Neuronal stem cell (in vitro differentiated cells): ENCODE measurements at regions not wholly inside any gene's neighbourhood (a gene's known extent, or its start where the extent isn't known, plus 50 kb on each side); places are given as distances from the start of the nearest gene placed in this dataset. TPM values are rescaled to one million over a fixed set of nuclear protein-coding genes. Genes with fewer than 3 reads are reported as not detected.

Experiments
- DNase-seq: peaks from one replicate; pipeline ENCODE4 v3.0.0-alpha.2; 2013; ENCODE audit warnings: low spot score
- H2AFZ ChIP-seq: one replicate; pipeline ENCODE4 v1.6.1; 2013; ENCODE audit warnings: mild to moderate bottlenecking, low read length, inconsistent platforms
- H2AK5ac ChIP-seq: 2 replicates; pipeline ENCODE4 v1.6.1; 2013; ENCODE audit warnings: low read depth, mild to moderate bottlenecking, inconsistent platforms, low read length, moderate library complexity, mixed read lengths
- H2BK120ac ChIP-seq: 2 replicates; pipeline ENCODE4 v1.6.1; 2013; ENCODE audit warnings: low read depth, mild to moderate bottlenecking, inconsistent platforms, low read length, moderate library complexity, mixed read lengths
- H2BK12ac ChIP-seq: one replicate; pipeline ENCODE4 v1.6.1; 2013; ENCODE audit warnings: low read length, inconsistent platforms
- H2BK15ac ChIP-seq: 2 replicates; pipeline ENCODE4 v1.6.1; 2013; ENCODE audit warnings: mild to moderate bottlenecking, low read length, inconsistent platforms, mixed read lengths
- H2BK5ac ChIP-seq: one replicate; pipeline ENCODE4 v1.6.1; 2013; ENCODE audit warnings: inconsistent platforms, mild to moderate bottlenecking, low read length, moderate library complexity
- H3K14ac ChIP-seq: one replicate; pipeline ENCODE4 v1.6.1; 2013; ENCODE audit warnings: low read length, inconsistent platforms
- H3K18ac ChIP-seq: 2 replicates; pipeline ENCODE4 v1.6.1; 2013; ENCODE audit warnings: low read length, inconsistent platforms
- H3K23ac ChIP-seq: 2 replicates; pipeline ENCODE4 v1.6.1; 2013; ENCODE audit warnings: low read depth, mild to moderate bottlenecking, mixed read lengths, low read length, inconsistent platforms; ENCODE audit not compliant: poor library complexity
- H3K27ac ChIP-seq: replicated peaks from 3 replicates; pipeline ENCODE4 v1.5.1; 2013; ENCODE audit warnings: low read length, inconsistent platforms
- H3K27me3 ChIP-seq, 3 experiments: 2 replicates each; pipeline ENCODE4 v1.6.1; 2013; ENCODE audit warnings: low read length in 3 of 3, mild to moderate bottlenecking in 2 of 3, inconsistent platforms in 1 of 3, low read depth in 1 of 3, mixed read lengths in 1 of 3, moderate library complexity in 1 of 3; ENCODE audit not compliant: control insufficient read depth in 3 of 3, insufficient read depth in 3 of 3
- H3K36me3 ChIP-seq, 2 donors: replicated peaks in 1 of 2; 2 replicates each; pipeline ENCODE4 v1.6.1; 2013; ENCODE audit warnings: low read length in 2 of 2; ENCODE audit not compliant: control insufficient read depth in 2 of 2, insufficient read depth in 2 of 2
- H3K4ac ChIP-seq: 2 replicates; pipeline ENCODE4 v1.6.1; 2013; ENCODE audit warnings: inconsistent platforms, mild to moderate bottlenecking, low read length, moderate library complexity
- H3K4me1 ChIP-seq, 2 donors: 1 replicate in 1 of 2; 2 replicates in 1 of 2; pipeline ENCODE4 v1.6.1; 2013; ENCODE audit warnings: low read length in 2 of 2, low read depth in 1 of 2; ENCODE audit not compliant: control insufficient read depth in 2 of 2, insufficient read depth in 1 of 2
- H3K4me2 ChIP-seq: one replicate; pipeline ENCODE4 v1.6.1; 2013; ENCODE audit warnings: mild to moderate bottlenecking, low read length, inconsistent platforms; ENCODE audit not compliant: insufficient read depth, poor library complexity, severe bottlenecking
- H3K4me3 ChIP-seq, 2 donors: 2 replicates each; pipeline ENCODE4 v1.5.1; 2013; ENCODE audit warnings: low read length in 2 of 2, mild to moderate bottlenecking in 2 of 2, inconsistent platforms in 1 of 2, moderate library complexity in 1 of 2
- H3K79me1 ChIP-seq: one replicate; pipeline ENCODE4 v1.6.1; 2013; ENCODE audit warnings: low read depth, mild to moderate bottlenecking, inconsistent platforms, low read length, moderate library complexity
- H3K9ac ChIP-seq: one replicate; pipeline ENCODE4 v1.6.1; 2013; ENCODE audit warnings: mild to moderate bottlenecking, low read depth, low read length, inconsistent platforms; ENCODE audit not compliant: poor library complexity
- H3K9me3 ChIP-seq, 2 donors: replicated peaks in 1 of 2; 2 replicates each; pipeline versions ENCODE3 to v1.6.1; 2013; ENCODE audit warnings: low read length in 2 of 2, mild to moderate bottlenecking in 2 of 2, inconsistent platforms in 1 of 2, low read depth in 1 of 2, mixed read lengths in 1 of 2, moderate library complexity in 1 of 2; ENCODE audit not compliant: control insufficient read depth in 2 of 2, insufficient read depth in 1 of 2
- H4K8ac ChIP-seq: one replicate; pipeline ENCODE4 v1.6.1; 2013; ENCODE audit warnings: low read depth, mild to moderate bottlenecking, inconsistent platforms, low read length, moderate library complexity
- H4K91ac ChIP-seq: one replicate; pipeline ENCODE4 v1.6.1; 2013; ENCODE audit warnings: low read length, low read depth, mild to moderate bottlenecking, inconsistent platforms; ENCODE audit not compliant: poor library complexity
- WGBS, 2 donors: extraction: QIAGEN DNeasy Blood & Tissue Kit; methylation state at CpG; one replicate each; pipeline ENCODE4 v1.1.7; 2013; ENCODE audit warnings: missing lambda C conversion rate in 2 of 2, mixed read lengths in 1 of 2; ENCODE audit not compliant: insufficient read length in 2 of 2, insufficient replicate concordance in 1 of 2; ENCODE audit errors: extremely low coverage in 2 of 2; 5-methylcytosine and 5-hydroxymethylcytosine counted together
- small RNA-seq: library from polyadenylated mRNA; stranded (forward); fragments of <200 nt; extraction: miRNeasy Mini kit (QIAGEN cat#:217004); gene quantifications from one replicate; pipeline ENCODE3, GENCODE V24; 2013; ENCODE audit not compliant: insufficient read depth

DNA sequence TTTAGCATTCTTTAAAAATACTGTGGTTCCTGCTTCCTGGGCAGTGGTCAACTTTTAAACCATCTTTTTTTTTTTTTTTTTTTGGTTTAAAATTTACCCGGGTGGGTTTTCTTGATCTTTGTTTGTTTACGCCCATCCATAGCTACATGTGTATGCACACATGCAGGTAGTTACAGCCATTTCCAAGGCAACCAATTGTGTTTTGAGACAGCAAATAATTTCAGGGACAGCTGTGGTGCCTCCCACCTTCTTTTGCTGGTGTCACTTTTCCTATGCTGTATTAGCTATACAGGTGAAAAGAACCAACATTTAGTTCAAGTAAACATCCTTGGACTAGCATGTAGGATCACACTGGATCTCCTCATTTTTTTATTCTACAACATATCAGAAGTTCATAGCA is 52.0 kb upstream of the PSMA6 start:
- no peaks in the 10 kb centered on the region for H3K9me3 ChIP-seq
- no peak overlapping the region for H2BK120ac ChIP-seq

More for the DNA sequence above, 52.0 kb upstream of the PSMA6 start:
- Histone ChIP-seq H4K8ac (no peak overlapping the region), H3K14ac (no peak overlapping the region), H3K27ac (no peak overlapping the region), H2AK5ac (no peak overlapping the region), H3K4me3 (no peak overlapping the region), H3K36me3 (no peaks in the 10 kb centered on the region), H4K91ac (no peak overlapping the region), H3K4ac (no peak overlapping the region), H3K4me2 (no peak overlapping the region), H3K4me1 (no peaks in the 10 kb centered on the region), H3K9ac (no peak overlapping the region), H3K18ac (no peak overlapping the region), H3K23ac (no peak overlapping the region), H3K79me1 (no peaks in the 10 kb centered on the region), H3K27me3 (no peaks in the 10 kb centered on the region), H2AFZ (no peak overlapping the region), H2BK15ac (no peak overlapping the region), H2BK12ac (no peak overlapping the region), H2BK5ac (no peak overlapping the region)
- WGBS, 2 donors: no CpG with 5 or more reads among the region's 2 CpGs
- DNase-seq: no peak

Small RNAs in the stretch of these regions (small RNA-seq; reads per million reads assigned to genes)
- not detected for gene MRPL57P8
